ENCODE measurements at regions not wholly inside any gene's neighbourhood (a gene's known extent, or its start where the extent isn't known, plus 50 kb on each side); places are given as distances from the start of the nearest gene placed in this dataset.

DNA sequence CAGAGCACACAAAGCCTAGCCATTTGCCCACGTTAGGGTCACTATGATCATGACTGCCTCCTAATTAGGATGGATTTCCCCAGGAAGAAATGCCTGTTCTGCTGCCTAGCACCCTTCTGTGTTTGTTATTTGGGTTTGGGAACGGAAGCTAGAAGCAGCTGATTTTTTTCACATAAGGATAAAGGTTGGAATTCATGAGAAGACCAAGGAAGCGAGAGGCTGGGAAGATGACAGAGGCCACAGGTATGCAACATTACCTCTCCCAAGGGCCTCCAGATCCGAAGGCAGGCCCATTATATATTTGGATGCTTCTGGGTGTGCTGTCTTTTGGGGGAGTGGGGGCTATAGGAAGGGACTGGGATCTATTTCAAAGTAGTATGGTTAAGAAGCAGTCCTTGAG, 204.7 kb downstream of the FBXO15 start:
- TF ChIP-seq, protein P1, sequence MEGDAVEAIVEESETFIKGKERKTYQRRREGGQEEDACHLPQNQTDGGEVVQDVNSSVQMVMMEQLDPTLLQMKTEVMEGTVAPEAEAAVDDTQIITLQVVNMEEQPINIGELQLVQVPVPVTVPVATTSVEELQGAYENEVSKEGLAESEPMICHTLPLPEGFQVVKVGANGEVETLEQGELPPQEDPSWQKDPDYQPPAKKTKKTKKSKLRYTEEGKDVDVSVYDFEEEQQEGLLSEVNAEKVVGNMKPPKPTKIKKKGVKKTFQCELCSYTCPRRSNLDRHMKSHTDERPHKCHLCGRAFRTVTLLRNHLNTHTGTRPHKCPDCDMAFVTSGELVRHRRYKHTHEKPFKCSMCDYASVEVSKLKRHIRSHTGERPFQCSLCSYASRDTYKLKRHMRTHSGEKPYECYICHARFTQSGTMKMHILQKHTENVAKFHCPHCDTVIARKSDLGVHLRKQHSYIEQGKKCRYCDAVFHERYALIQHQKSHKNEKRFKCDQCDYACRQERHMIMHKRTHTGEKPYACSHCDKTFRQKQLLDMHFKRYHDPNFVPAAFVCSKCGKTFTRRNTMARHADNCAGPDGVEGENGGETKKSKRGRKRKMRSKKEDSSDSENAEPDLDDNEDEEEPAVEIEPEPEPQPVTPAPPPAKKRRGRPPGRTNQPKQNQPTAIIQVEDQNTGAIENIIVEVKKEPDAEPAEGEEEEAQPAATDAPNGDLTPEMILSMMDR (IDR thresholded peaks at IDR 0.05) = no peak
- TF ChIP-seq POLR2A (IDR thresholded peaks at IDR 0.05) = no peak

Measured in gastroesophageal sphincter (tissue), 3 donors.